ENCODE measurements at regions not wholly inside any gene's neighbourhood (a gene's known extent, or its start where the extent isn't known, plus 50 kb on each side); places are given as distances from the start of the nearest gene placed in this dataset.
A peak's percentile ranks its signal among the peaks of the same experiment; 100 is the strongest.

- no peak for DNase-seq
Measured at GRCh38 chr6:87847135-87847829, 145.2 kb upstream of the AKIRIN2 start.

- no peak for DNase-seq
Measured at GRCh38 chr6:87846434-87846833, 144.4 kb upstream of the AKIRIN2 start.

DNA sequence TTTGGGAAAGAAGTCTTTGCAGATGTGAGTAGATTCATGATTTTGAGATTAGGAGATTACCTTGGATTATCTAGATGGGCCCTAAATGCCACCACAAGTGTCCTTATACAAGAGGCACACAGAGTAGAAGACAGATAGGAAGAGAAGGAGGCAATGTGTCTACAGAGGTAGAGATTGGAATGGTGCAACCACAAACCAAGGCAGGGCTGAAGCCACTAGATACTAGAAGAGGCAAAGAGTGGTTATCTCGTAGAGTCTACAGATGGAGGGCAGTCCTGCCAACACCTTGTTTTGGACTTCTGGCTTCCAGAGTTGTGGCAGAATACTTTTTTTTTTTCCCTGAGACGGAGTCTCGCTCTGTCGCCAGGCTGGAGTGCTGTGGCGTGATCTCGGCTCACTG is 138.3 kb upstream of the AKIRIN2 start:
- DNase-seq: no peak

GRCh38 chr6:87837876-87838275 is 135.8 kb upstream of the AKIRIN2 start:
- DNase-seq: no peak

DNA sequence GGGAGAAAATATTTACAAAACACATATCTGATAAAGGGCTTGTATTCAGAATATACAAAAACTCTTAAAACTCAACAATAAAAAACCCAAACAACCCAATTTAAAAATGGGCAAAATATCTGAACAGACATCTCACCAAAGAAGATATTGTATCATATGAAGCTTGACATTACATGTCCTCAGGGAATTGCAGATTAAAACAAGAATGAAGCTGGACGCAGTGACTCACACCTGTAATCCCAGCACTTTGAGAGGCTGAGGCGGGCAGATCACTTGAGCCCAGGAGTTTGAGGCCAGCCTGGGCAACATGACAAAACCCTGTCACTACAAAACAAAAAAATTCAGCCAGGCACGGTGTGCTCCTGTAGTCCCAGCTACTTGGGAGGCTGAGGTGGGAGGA is 135.4 kb upstream of the AKIRIN2 start:
- no peak for DNase-seq

GRCh38 chr6:87832025-87832825 is 130.2 kb upstream of the AKIRIN2 start:
- DNase-seq: peak; percentile 10

- DNase-seq: no peak
Measured at GRCh38 chr6:87830907-87831306, 128.9 kb upstream of the AKIRIN2 start.

- DNase-seq: no peak
Measured at GRCh38 chr6:87829622-87830121, 127.6 kb upstream of the AKIRIN2 start.

DNA sequence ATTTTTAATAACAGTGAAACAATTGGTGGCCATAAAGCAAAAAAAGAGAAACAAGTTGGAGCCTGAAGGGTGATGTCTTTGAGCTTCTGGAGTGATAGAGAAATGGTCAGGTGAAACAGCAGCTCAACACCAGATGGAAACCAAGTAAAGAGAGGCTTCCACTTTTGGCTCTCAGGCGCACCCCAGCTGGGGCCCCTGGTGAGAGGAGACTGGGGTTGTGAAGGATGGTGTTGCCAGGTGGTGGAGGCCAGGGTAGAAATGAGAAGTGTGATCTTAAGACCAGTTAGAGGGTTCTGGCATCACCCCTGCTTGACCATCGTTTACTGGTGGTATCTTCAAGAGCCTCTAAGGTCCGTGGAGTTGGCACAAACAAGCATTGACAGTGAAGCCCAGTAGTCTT is 126.0 kb upstream of the AKIRIN2 start:
- no peak for DNase-seq

GRCh38 chr6:87827346-87827745 is 125.3 kb upstream of the AKIRIN2 start:
- DNase-seq: no peak

DNA sequence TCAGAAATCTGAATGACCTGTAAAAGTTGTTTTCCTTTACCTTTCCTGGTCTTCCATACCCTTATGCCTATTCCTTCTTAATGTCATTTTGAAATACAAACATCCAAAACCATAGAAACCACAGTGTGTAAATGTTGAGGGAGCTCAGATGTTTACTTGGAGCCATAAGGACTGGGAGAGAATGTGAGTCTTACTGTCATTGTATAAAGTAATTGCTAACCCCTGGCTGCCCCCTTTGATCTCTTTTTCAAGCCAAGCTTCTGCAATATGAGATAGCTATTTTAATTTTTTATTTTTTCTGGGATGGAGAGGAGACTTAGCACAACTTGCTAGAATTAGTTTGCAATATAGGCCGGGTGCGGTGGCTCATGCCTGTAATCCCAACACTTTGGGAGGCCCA is 124.4 kb upstream of the AKIRIN2 start:
- DNase-seq: peak; percentile 74

GRCh38 chr6:87825821-87826221 is 123.8 kb upstream of the AKIRIN2 start:
- peak; percentile 50 for DNase-seq

DNA sequence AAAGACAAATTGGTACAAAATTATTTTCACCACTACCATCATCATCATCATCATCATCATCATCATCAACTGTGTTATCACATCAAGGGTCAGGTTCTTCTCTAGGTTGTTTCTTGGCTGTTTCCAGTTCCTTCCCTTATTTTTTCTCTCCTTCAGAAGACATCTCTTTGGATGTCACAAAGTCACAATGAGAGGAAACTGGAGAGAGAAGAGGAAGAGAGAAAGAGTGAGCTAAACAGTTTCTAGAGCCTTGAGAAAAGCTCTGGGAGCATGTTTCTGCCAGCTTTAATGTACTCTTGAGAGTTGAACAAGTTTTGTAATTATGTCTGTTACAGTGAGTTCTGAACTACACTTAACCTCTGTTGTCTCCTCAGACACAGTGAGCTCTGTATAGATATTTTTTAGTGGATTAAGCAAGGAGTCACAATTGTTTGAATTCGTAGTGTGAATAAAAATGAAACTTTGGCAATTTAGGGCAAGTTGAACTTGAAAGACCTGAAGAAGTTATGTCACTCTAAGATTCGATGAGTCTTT is 123.0 kb upstream of the AKIRIN2 start:
- DNase-seq: peak; percentile 27

GRCh38 chr6:87822011-87822410 is 120.0 kb upstream of the AKIRIN2 start:
- no peak for DNase-seq

DNA sequence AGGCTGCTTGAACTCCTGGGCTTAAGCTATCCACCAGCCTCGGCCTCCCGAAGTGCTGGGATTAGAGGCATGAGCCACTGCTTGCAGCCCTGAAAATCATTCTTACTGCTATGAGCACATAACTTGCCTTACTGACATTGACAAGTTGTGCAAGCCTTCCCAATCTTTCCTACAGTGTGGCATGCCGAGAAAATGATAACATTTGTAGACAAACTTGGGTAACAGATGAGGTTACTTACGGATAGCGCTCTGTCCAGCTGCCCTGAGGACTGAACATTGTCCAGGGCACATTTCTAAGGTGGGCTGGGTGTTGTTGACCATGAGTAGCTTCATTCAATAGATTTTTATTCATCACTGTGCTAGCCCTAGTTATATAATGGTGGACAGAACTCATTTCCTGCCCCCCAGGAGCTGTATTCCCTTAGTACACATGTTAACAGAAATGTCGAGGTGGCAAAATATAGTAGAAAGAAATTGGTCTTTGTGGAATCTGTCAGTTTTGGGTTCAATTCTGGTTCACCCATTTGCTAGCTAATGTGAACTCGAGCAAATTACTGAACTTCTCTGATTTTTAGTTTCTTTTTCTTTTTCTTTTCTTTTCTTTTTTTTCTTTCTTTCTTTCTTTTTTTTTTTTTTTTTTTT is 118.4 kb upstream of the AKIRIN2 start:
- no peak for DNase-seq

- no peak for DNase-seq
Measured at GRCh38 chr6:87817183-87817582, 115.2 kb upstream of the AKIRIN2 start.

GRCh38 chr6:87815449-87815848 is 113.4 kb upstream of the AKIRIN2 start:
- DNase-seq: no peak

DNA sequence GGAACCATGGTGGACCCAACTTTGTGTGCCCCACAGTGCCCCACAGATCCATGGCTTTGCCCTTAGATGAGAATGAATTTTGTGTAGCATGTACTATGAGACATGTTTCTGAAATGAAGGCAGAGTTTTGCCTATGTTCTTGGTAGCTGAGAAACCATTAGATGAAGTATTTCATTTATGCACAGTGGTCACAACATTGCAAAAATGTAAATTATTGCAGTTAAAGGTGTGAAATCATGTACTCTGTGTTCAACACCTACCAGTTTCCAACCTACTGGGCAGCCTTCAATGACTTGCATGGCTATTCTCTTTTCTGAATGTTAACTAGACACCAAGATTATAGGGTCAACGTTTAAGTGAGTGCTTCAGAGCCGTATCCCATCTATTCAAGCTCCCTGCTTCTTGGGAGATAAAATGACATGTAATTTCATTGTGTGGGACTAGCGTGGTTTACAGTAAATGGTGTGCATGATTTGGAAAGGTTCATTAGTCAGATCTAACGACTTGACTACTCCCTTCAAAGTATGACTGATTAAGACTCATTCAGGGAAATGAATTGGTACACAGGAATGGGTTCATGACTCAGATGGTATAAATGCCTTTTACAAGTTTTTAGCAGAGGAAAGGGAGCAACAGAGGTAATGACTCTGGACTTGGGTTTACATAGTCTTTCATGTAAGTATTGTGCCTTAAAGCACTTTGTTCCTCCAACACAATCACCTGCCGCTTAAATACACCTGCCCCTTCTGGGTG is 106.1 kb upstream of the AKIRIN2 start:
- no peak for DNase-seq

DNA sequence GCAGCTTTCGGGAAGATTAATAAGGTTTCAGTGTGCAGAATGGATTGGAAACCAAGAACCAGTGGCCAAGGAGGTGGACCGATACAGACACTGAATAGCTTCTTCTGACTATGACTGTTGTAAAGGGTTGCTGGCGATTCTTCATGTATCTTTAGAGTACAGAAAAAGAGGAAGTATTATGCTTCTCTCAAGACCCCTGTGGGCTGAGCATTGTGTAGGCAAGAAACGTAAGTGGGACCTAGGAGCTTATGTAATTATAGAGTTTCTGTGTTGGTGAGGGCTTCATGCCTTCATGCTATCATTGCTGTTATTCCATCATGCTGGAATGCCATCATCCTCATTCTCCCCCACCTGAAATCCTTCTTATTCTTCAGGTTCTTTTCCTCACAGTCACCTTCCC is 105.4 kb upstream of the AKIRIN2 start:
- no peak for DNase-seq

DNA sequence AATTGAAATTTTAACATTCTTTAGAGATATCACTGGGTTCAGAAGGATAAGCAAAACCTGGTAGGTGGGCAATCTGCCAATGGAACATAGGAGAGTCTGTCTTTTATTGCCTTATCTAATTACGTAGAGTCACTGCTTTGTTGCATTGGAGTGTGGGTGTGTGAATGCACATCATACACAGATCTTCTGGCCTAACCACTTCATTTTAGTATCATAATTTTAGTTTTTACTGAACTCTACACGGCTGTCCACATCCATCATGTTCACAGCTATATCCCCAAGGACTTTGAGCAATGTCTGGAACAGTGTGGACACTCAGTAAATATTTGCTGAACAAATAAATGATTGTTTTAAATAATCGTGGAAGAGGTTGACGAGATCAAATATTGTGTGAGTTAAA is 104.6 kb upstream of the AKIRIN2 start:
- peak; percentile 43 for DNase-seq

DNA sequence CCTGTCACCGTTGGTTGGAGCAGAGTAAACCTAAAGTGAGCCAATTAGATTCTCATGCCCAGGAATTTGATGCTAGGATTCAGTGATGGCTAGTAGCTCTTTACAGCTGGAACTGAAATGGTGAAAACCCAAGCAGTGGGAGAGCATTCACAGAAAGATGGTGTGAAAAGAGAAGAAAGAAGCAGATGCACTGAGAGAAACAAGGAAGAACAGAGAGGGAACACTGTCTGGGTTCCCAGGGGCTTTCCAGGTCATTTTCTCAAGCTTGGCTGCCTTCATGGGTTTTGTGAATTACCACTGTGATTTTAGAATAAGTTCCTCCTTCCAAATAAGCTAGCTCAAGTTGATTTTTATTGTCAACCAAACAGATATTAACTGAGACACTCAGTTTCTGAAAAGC is 104.1 kb upstream of the AKIRIN2 start:
- no peak for DNase-seq

DNA sequence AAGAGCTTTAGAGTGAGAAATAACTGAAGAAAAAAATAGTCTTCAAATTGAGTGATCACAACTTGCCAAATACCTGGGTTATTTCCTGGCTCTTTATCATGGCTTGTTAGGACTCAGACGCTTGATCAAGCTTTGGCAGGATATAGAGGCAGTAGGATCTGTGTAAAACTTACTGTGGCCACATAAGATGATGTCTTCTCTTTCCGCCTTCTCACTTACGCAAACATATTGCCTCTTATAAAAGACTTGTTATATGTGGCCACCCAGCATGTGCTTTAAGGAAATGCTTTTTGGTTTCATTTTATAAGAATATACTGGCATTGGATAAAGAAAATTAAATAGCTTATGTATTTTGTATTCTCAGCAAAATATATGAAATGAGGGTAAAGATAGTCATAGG is 101.8 kb upstream of the AKIRIN2 start:
- DNase-seq: no peak

- no peak for DNase-seq
Measured at GRCh38 chr6:87799651-87800050, 97.6 kb upstream of the AKIRIN2 start.
